ENCODE measurements at regions not wholly inside any gene's neighbourhood (a gene's known extent, or its start where the extent isn't known, plus 50 kb on each side); places are given as distances from the start of the nearest gene placed in this dataset.

DNA sequence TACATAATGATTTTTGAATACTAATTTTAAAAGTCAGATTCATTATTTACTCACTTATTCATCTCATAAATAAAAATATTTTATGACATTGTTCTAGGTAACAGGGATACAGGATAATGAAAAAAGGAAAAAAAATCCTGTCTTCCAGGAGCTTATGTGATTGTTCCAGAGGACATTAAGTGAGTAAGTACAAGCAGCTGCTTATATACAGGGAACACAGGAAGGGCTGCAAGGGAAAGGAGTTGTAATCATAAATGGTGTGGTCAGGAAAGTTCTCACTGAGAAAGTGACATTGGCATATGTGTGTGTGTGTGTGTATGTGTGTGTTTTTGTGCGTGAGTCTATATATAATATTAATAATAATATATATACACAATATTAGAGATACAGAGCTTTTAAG lies 121.8 kb downstream of the HAO1 start:
- no peak for DNase-seq (ENCODE audit: low read depth, low spot score)
- H3K27ac ChIP-seq (ENCODE audit: low read length), result no peak overlapping the region
- ChIA-PET POLR2A (no interaction called here), CTCF (no interaction called here)
- H3K4me1 ChIP-seq (ENCODE audit: control insufficient read depth, insufficient read depth, low read length), result no peaks in the 10 kb centered on the region
- in situ Hi-C loops (cut with HindIII; ENCODE audit: low pct_unique_long_range_greater_than_20kb, low sequenced_read_pairs) (no loop called here), intact Hi-C loops (cut with micrococcal nuclease; ENCODE audit: unreplicated experiment) (no loop called here)
- ATAC-seq, result no peak
- TF ChIP-seq POLR2AphosphoS5 (IDR thresholded peaks at IDR 0.05; ENCODE audit: low read depth, low read length) (no peak), REST (IDR thresholded peaks at IDR 0.05; ENCODE audit: insufficient read depth in 1 of 2, low read depth in 2 of 2, low read length in 1 of 2) (no peak), SIN3A (IDR thresholded peaks at IDR 0.05; ENCODE audit: borderline replicate concordance, insufficient read depth, low read depth, low read length) (no peak), TCF7L2 (IDR thresholded peaks at IDR 0.05; ENCODE audit: low read depth, low read length) (no peak)
- TF ChIP-seq, protein P1, sequence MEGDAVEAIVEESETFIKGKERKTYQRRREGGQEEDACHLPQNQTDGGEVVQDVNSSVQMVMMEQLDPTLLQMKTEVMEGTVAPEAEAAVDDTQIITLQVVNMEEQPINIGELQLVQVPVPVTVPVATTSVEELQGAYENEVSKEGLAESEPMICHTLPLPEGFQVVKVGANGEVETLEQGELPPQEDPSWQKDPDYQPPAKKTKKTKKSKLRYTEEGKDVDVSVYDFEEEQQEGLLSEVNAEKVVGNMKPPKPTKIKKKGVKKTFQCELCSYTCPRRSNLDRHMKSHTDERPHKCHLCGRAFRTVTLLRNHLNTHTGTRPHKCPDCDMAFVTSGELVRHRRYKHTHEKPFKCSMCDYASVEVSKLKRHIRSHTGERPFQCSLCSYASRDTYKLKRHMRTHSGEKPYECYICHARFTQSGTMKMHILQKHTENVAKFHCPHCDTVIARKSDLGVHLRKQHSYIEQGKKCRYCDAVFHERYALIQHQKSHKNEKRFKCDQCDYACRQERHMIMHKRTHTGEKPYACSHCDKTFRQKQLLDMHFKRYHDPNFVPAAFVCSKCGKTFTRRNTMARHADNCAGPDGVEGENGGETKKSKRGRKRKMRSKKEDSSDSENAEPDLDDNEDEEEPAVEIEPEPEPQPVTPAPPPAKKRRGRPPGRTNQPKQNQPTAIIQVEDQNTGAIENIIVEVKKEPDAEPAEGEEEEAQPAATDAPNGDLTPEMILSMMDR (IDR thresholded peaks at IDR 0.05), result no peak
- no TSS peak for BruUV-seq (replicated peaks)
- H3K27me3 ChIP-seq (ENCODE audit: control insufficient read depth, insufficient read depth, low read length), result no peaks in the 10 kb centered on the region
- no peaks in the 10 kb centered on the region for H3K36me3 ChIP-seq (ENCODE audit: control insufficient read depth, insufficient read depth, low read length)
- H3K9me3 ChIP-seq (ENCODE audit: control insufficient read depth, insufficient read depth, low read depth, low read length), result no peaks in the 10 kb centered on the region; the same call in 1 of the 2 replicates
- H3K4me3 ChIP-seq (ENCODE audit: low read depth in 2 of 2, low read length in 2 of 2), result no peak overlapping the region

DNA sequence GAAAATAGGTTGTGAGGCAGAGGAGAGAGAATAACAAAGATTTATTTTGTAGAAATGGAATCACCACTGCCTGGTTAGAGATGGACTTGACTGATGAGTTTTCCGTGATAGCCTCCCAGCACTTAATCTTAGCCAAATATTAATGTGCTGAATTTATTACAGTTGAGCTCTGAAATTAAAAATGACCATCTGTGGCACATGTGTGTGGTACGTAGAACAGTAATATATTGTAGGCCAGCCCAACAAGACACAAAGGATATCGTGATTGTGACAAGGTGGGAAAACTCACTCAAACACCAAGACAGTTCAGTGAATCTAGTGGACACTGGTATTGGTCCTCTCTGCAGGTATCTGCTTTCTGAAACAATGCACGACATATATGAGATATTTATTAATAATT lies 119.4 kb downstream of the HAO1 start:
- Histone ChIP-seq H3K27ac (ENCODE audit: low read length) (no peak overlapping the region), H3K27me3 (ENCODE audit: control insufficient read depth, insufficient read depth, low read length) (no peaks in the 10 kb centered on the region), H3K9me3 (ENCODE audit: control insufficient read depth, insufficient read depth, low read depth, low read length) (no peaks in the 10 kb centered on the region; the same call in 1 of the 2 replicates), H3K4me1 (ENCODE audit: control insufficient read depth, insufficient read depth, low read length) (no peaks in the 10 kb centered on the region), H3K4me3 (ENCODE audit: low read depth in 2 of 2, low read length in 2 of 2) (no peak overlapping the region), H3K36me3 (ENCODE audit: control insufficient read depth, insufficient read depth, low read length) (no peaks in the 10 kb centered on the region)
- ChIA-PET POLR2A (no interaction called here), CTCF (no interaction called here)
- intact Hi-C loops (cut with micrococcal nuclease; ENCODE audit: unreplicated experiment) (no loop called here), in situ Hi-C loops (cut with HindIII; ENCODE audit: low pct_unique_long_range_greater_than_20kb, low sequenced_read_pairs) (no loop called here)
- ATAC-seq, result no peak
- DNase-seq (ENCODE audit: low read depth, low spot score), result no peak
- TF ChIP-seq SIN3A (IDR thresholded peaks at IDR 0.05; ENCODE audit: borderline replicate concordance, insufficient read depth, low read depth, low read length) (no peak), TCF7L2 (IDR thresholded peaks at IDR 0.05; ENCODE audit: low read depth, low read length) (no peak), POLR2AphosphoS5 (IDR thresholded peaks at IDR 0.05; ENCODE audit: low read depth, low read length) (no peak), REST (IDR thresholded peaks at IDR 0.05; ENCODE audit: insufficient read depth in 1 of 2, low read depth in 2 of 2, low read length in 1 of 2) (no peak)
- TF ChIP-seq, protein P1 (IDR thresholded peaks at IDR 0.05), result no peak
- BruUV-seq (replicated peaks), result no TSS peak

Measured in Panc1 (cell line).